Transverse colon (tissue), 4 donors: ENCODE measurements at regions not wholly inside any gene's neighbourhood (a gene's known extent, or its start where the extent isn't known, plus 50 kb on each side); places are given as distances from the start of the nearest gene placed in this dataset.

ENCODE experiments used
- DNase-seq: peaks from one replicate; pipeline ENCODE4 v3.0.0-alpha.2; 2019
- H3K27ac ChIP-seq, 4 donors: fragments of 200-600 bp; sonication (generic); 2 replicates each; pipeline ENCODE4 v1.5.1; 2016 to 2018; ENCODE audit warnings: inconsistent platforms in 4 of 4
- H3K27me3 ChIP-seq: fragments of 200-600 bp; sonication (generic); 2 replicates; pipeline ENCODE4 v1.5.1; 2017; ENCODE audit warnings: inconsistent platforms
- H3K36me3 ChIP-seq, 4 donors: fragments of 200-600 bp; sonication (generic); 2 replicates each; pipeline ENCODE4 v1.5.1; 2017 to 2019; ENCODE audit warnings: inconsistent platforms in 4 of 4
- H3K4me1 ChIP-seq, 4 donors: fragments of 200-600 bp; sonication (generic); 2 replicates each; pipeline ENCODE4 v1.5.1; 2017 to 2020; ENCODE audit warnings: inconsistent platforms in 4 of 4
- H3K4me3 ChIP-seq, 4 donors: fragments of 200-600 bp; sonication (generic); 1 replicate in 1 of 4; 2 replicates in 3 of 4; pipeline versions ENCODE4 v1.5.1 to v1.6.1; 2017 to 2019; ENCODE audit warnings: inconsistent platforms in 4 of 4
- H3K9me3 ChIP-seq, 2 donors: fragments of 200-600 bp; sonication (generic); 2 replicates each; pipeline ENCODE4 v1.5.1; 2017 to 2019; ENCODE audit warnings: inconsistent platforms in 2 of 2
- EP300 ChIP-seq: sonication (generic); formaldehyde crosslinking; IDR thresholded peaks from one replicate; pipeline ENCODE4 v1.6.1; 2017; ENCODE audit warnings: antibody characterized with exemption, low read depth
- POLR2A ChIP-seq: fragments of 450-650 bp; IDR thresholded peaks from one replicate; pipeline ENCODE4 v1.6.1; 2016; ENCODE audit warnings: antibody characterized with exemption, mild to moderate bottlenecking, moderate library complexity
- POLR2AphosphoS5 ChIP-seq, 3 donors: sonication (generic); formaldehyde crosslinking; IDR thresholded peaks; one replicate each; pipeline ENCODE4 v1.6.1; 2016; ENCODE audit warnings: antibody characterized with exemption in 3 of 3
- WGBS, 2 donors: methylation state at CpG; one replicate each; pipeline ENCODE4 v1.1.5; 2018; ENCODE audit warnings: low coverage in 1 of 2; 5-methylcytosine and 5-hydroxymethylcytosine counted together
- in situ Hi-C, 4 donors: fragments of 200-750 bp; cut with MboI; loops; one replicate each; pipeline versions ENCODE4 v1.15.0 to v1.15.1; 2017; ENCODE audit warnings: low sequenced_read_pairs in 3 of 4, low pct_ligation_motif_present in 1 of 4, low pct_unique_long_range_greater_than_20kb in 1 of 4
- intact Hi-C: fragments of 100-400 bp; cut with DNase I; formaldehyde crosslinking; loops from one replicate; pipeline ENCODE4 v1.15.1; 2023; ENCODE audit warnings: low total_unique reads
- TF ChIP-seq, protein P1 (sequence below), 5 experiments: fragments of 200-600 bp in 3 of 5; fragments of 450-650 bp in 2 of 5; sonication (generic) in 3 of 5; IDR thresholded peaks; 1 replicate in 2 of 5; 2 replicates in 3 of 5; pipeline ENCODE4 v1.5.1; 2016 to 2017; ENCODE audit warnings: antibody characterized with exemption in 5 of 5, inconsistent platforms in 3 of 5, mild to moderate bottlenecking in 2 of 5, moderate library complexity in 1 of 5

DNA sequence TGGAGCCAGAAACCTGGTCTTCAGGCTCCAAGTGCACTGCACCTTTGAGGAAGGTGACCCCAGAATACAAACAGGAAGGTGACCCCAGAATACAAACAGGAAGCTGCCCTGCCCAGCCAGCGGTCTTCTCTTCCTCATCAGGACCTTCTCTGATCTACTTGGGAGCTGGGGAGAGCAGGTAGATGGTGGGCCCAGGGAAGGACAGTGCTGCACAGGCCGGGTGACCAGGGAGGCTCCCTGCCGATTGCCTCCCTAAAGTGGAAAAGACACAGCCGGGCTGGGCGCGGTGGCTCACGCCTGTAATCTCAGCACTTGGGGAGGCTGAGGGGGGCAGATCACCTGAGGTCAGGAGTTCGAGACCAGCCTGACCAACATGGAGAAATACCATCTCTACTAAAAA is 151.8 kb upstream of the CHST15 start:
- H3K27me3 ChIP-seq = no peaks in the 10 kb centered on the region
- no peak overlapping the region for H3K4me3 ChIP-seq
- intact Hi-C loops = no loop called here
- no peaks in the 10 kb centered on the region for H3K9me3 ChIP-seq
- TF ChIP-seq, protein P1, sequence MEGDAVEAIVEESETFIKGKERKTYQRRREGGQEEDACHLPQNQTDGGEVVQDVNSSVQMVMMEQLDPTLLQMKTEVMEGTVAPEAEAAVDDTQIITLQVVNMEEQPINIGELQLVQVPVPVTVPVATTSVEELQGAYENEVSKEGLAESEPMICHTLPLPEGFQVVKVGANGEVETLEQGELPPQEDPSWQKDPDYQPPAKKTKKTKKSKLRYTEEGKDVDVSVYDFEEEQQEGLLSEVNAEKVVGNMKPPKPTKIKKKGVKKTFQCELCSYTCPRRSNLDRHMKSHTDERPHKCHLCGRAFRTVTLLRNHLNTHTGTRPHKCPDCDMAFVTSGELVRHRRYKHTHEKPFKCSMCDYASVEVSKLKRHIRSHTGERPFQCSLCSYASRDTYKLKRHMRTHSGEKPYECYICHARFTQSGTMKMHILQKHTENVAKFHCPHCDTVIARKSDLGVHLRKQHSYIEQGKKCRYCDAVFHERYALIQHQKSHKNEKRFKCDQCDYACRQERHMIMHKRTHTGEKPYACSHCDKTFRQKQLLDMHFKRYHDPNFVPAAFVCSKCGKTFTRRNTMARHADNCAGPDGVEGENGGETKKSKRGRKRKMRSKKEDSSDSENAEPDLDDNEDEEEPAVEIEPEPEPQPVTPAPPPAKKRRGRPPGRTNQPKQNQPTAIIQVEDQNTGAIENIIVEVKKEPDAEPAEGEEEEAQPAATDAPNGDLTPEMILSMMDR (IDR thresholded peaks at IDR 0.05) = no peak
- no peak for TF ChIP-seq POLR2A
- no peak for TF ChIP-seq POLR2AphosphoS5 (IDR thresholded peaks at IDR 0.05)
- no peak for TF ChIP-seq EP300
- in situ Hi-C loops = no loop called here
- no peak for DNase-seq
- WGBS, 2 donors = 93% methylated on average over 8 of the region's 8 CpGs; no CpG with 5 or more reads in 1 of the 2 donors
- H3K36me3 ChIP-seq = no peaks in the 10 kb centered on the region
- no peaks in the 10 kb centered on the region for H3K4me1 ChIP-seq
- H3K27ac ChIP-seq = no peak overlapping the region

DNA sequence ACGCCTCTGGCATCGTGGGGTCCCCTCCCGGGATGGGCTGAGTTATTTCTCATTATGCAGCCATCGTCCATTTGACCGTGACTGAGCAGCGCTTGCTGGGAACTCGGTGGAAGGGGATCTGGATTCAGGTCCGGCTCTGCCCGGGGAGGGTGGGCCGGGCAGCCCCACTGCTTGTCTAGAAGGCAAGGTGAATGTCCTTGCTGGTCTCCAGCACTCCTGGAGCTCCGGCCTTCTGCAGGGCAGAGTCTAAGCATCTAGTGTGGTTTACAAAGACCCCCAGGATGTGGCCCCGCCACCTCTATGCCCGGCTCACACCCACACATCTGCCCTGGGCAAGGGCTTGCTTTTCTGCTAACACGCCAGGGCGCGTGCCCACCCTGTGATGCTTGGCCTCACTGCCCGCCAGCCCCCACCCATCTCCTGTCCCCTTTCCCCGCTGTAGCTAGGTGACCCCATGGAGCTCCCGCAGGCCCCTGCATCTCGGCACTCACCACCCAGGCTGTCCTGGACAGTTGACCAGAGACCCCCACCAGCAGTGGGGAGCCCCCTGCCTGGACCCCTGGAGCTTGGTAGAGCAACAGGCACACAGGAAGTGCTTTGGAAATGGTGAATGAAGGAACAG is 151.0 kb upstream of the CHST15 start:
- peak; percentile 1 for DNase-seq
- in situ Hi-C loops = no loop called here
- Histone ChIP-seq H3K36me3 (no peaks in the 10 kb centered on the region), H3K9me3 (no peaks in the 10 kb centered on the region), H3K4me3 (no peak overlapping the region), H3K27me3 (no peaks in the 10 kb centered on the region), H3K4me1 (no peaks in the 10 kb centered on the region), H3K27ac (no peak overlapping the region)
- 85% methylated on average over 18 of the region's 20 CpGs; no CpG with 5 or more reads in 1 of the 2 donors for WGBS, 2 donors
- TF ChIP-seq, protein P1 (IDR thresholded peaks at IDR 0.05) = no peak
- no peak for TF ChIP-seq EP300
- TF ChIP-seq POLR2AphosphoS5 (IDR thresholded peaks at IDR 0.05) = no peak
- no peak for TF ChIP-seq POLR2A
- intact Hi-C loops = no loop called here

GRCh38 chr10:124243702-124244121 is 150.3 kb upstream of the CHST15 start:
- Histone ChIP-seq H3K27me3 (no peaks in the 10 kb centered on the region), H3K4me1 (no peaks in the 10 kb centered on the region), H3K4me3 (no peak overlapping the region), H3K9me3 (no peaks in the 10 kb centered on the region), H3K36me3 (no peaks in the 10 kb centered on the region), H3K27ac (no peak overlapping the region)
- 78% methylated on average over 12 of the region's 12 CpGs; no CpG with 5 or more reads in 1 of the 2 donors for WGBS, 2 donors
- TF ChIP-seq, protein P1 (IDR thresholded peaks at IDR 0.05) = no peak
- TF ChIP-seq POLR2AphosphoS5 (IDR thresholded peaks at IDR 0.05) (no peak), EP300 (no peak), POLR2A (no peak)
- in situ Hi-C loops = no loop called here
- DNase-seq = peak; percentile 6
- intact Hi-C loops = no loop called here

DNA sequence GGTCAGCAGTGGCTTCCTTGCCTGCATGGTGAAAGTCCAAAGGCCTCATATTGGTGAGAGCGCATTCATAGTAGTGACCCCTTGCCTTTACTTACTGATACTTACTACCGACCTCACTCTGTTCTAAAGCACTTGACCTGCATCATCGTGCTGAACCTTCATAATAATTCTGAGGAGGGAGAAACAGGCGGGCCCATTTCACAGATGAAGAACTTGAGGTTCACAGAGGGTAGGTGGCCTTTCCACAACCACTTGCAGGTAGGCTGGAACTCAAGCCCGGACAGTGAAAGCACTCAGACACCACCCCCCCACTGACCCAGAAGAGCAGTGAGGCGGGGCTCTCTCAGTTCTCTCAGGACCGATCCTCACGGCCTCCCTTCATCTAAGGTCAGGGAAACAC is 149.4 kb upstream of the CHST15 start:
- Histone ChIP-seq H3K27me3 (no peaks in the 10 kb centered on the region), H3K36me3 (no peaks in the 10 kb centered on the region), H3K4me3 (no peak overlapping the region), H3K9me3 (no peaks in the 10 kb centered on the region), H3K4me1 (no peaks in the 10 kb centered on the region), H3K27ac (no peak overlapping the region)
- 83 to 100% methylated on average over 1 to 8 of the region's 8 CpGs for WGBS, 2 donors
- intact Hi-C loops = no loop called here
- TF ChIP-seq POLR2AphosphoS5 (IDR thresholded peaks at IDR 0.05) (no peak), POLR2A (no peak), EP300 (no peak)
- TF ChIP-seq, protein P1 (IDR thresholded peaks at IDR 0.05) = no peak
- DNase-seq = peak; percentile 1
- in situ Hi-C loops = no loop called here
